ENCODE measurements at regions not wholly inside any gene's neighbourhood (a gene's known extent, or its start where the extent isn't known, plus 50 kb on each side); places are given as distances from the start of the nearest gene placed in this dataset.

- Histone ChIP-seq H3K4me3 (ENCODE audit: low read length in 2 of 2) (no peak overlapping the region), H3K27ac (ENCODE audit: low read depth in 1 of 2, low read length in 1 of 2) (no peak overlapping the region), H3K9me3 (ENCODE audit: control insufficient read depth in 2 of 2, insufficient read depth in 1 of 2, low read length in 1 of 2) (no peaks in the 10 kb centered on the region), H3K27me3 (ENCODE audit: control insufficient read depth in 2 of 2, insufficient read depth in 1 of 2, low read length in 1 of 2) (no peaks in the 10 kb centered on the region), H3K36me3 (ENCODE audit: control insufficient read depth in 2 of 2, insufficient read depth in 2 of 2, low read length in 1 of 2) (no peaks in the 10 kb centered on the region), H3K4me1 (ENCODE audit: control insufficient read depth in 2 of 2, insufficient read depth in 2 of 2, low read length in 2 of 2) (no peaks in the 10 kb centered on the region)
- WGBS = 67% methylated on average over 4 of the region's 4 CpGs
- DNase-seq (ENCODE audit: low read depth in 6 of 9, low spot score in 9 of 9) = no peak
Observed at GRCh38 chr21:24727803-24728440, 879.4 kb downstream of the MRPL39 start.

- peak in 1 of 9 donors; percentile 2 for DNase-seq (ENCODE audit: low read depth in 6 of 9, low spot score in 9 of 9)
- H3K9me3 ChIP-seq (ENCODE audit: control insufficient read depth in 2 of 2, insufficient read depth in 1 of 2, low read length in 1 of 2) = no peaks in the 10 kb centered on the region
- 77% methylated on average over 3 of the region's 3 CpGs for WGBS
Observed at GRCh38 chr21:24716281-24716918, 890.9 kb downstream of the MRPL39 start.

GRCh38 chr21:24714646-24715200, 892.6 kb downstream of the MRPL39 start:
- H3K27me3 ChIP-seq (ENCODE audit: control insufficient read depth in 2 of 2, insufficient read depth in 1 of 2, low read length in 1 of 2) = no peaks in the 10 kb centered on the region
- WGBS = 79% methylated on average over 2 of the region's 2 CpGs
- no peak for DNase-seq (ENCODE audit: low read depth in 6 of 9, low spot score in 9 of 9)
- no peaks in the 10 kb centered on the region for H3K9me3 ChIP-seq (ENCODE audit: control insufficient read depth in 2 of 2, insufficient read depth in 1 of 2, low read length in 1 of 2)
- H3K36me3 ChIP-seq (ENCODE audit: control insufficient read depth in 2 of 2, insufficient read depth in 2 of 2, low read length in 1 of 2) = no peaks in the 10 kb centered on the region
- no peaks in the 10 kb centered on the region for H3K4me1 ChIP-seq (ENCODE audit: control insufficient read depth in 2 of 2, insufficient read depth in 2 of 2, low read length in 2 of 2)
- H3K4me3 ChIP-seq (ENCODE audit: low read length in 2 of 2) = no peak overlapping the region
- no peak overlapping the region for H3K27ac ChIP-seq (ENCODE audit: low read depth in 1 of 2, low read length in 1 of 2)

More at GRCh38 chr21:24716281-24716918, 890.9 kb downstream of the MRPL39 start:
- Histone ChIP-seq H3K27ac (ENCODE audit: low read depth in 1 of 2, low read length in 1 of 2) (no peak overlapping the region), H3K4me1 (ENCODE audit: control insufficient read depth in 2 of 2, insufficient read depth in 2 of 2, low read length in 2 of 2) (no peaks in the 10 kb centered on the region), H3K4me3 (ENCODE audit: low read length in 2 of 2) (no peak overlapping the region), H3K27me3 (ENCODE audit: control insufficient read depth in 2 of 2, insufficient read depth in 1 of 2, low read length in 1 of 2) (no peaks in the 10 kb centered on the region), H3K36me3 (ENCODE audit: control insufficient read depth in 2 of 2, insufficient read depth in 2 of 2, low read length in 1 of 2) (no peaks in the 10 kb centered on the region)

GRCh38 chr21:24705201-24705600, 902.1 kb downstream of the MRPL39 start:
- DNase-seq (ENCODE audit: low read depth in 6 of 9, low spot score in 9 of 9) = no peak
- H3K9me3 ChIP-seq (ENCODE audit: control insufficient read depth in 2 of 2, insufficient read depth in 1 of 2, low read length in 1 of 2) = no peaks in the 10 kb centered on the region
- no peaks in the 10 kb centered on the region for H3K27me3 ChIP-seq (ENCODE audit: control insufficient read depth in 2 of 2, insufficient read depth in 1 of 2, low read length in 1 of 2)
- no peak overlapping the region for H3K27ac ChIP-seq (ENCODE audit: low read depth in 1 of 2, low read length in 1 of 2)
- H3K4me1 ChIP-seq (ENCODE audit: control insufficient read depth in 2 of 2, insufficient read depth in 2 of 2, low read length in 2 of 2) = no peaks in the 10 kb centered on the region
- WGBS = 67% methylated on average over 2 of the region's 2 CpGs
- no peaks in the 10 kb centered on the region for H3K36me3 ChIP-seq (ENCODE audit: control insufficient read depth in 2 of 2, insufficient read depth in 2 of 2, low read length in 1 of 2)
- H3K4me3 ChIP-seq (ENCODE audit: low read length in 2 of 2) = no peak overlapping the region

- Histone ChIP-seq H3K36me3 (ENCODE audit: control insufficient read depth in 2 of 2, insufficient read depth in 2 of 2, low read length in 1 of 2) (no peaks in the 10 kb centered on the region), H3K4me1 (ENCODE audit: control insufficient read depth in 2 of 2, insufficient read depth in 2 of 2, low read length in 2 of 2) (no peaks in the 10 kb centered on the region), H3K27ac (ENCODE audit: low read depth in 1 of 2, low read length in 1 of 2) (no peak overlapping the region), H3K27me3 (ENCODE audit: control insufficient read depth in 2 of 2, insufficient read depth in 1 of 2, low read length in 1 of 2) (no peaks in the 10 kb centered on the region), H3K9me3 (ENCODE audit: control insufficient read depth in 2 of 2, insufficient read depth in 1 of 2, low read length in 1 of 2) (no peaks in the 10 kb centered on the region), H3K4me3 (ENCODE audit: low read length in 2 of 2) (no peak overlapping the region)
- WGBS = 91% methylated on average over 2 of the region's 2 CpGs
- DNase-seq (ENCODE audit: low read depth in 6 of 9, low spot score in 9 of 9) = no peak
Observed at GRCh38 chr21:24693779-24694178, 913.5 kb downstream of the MRPL39 start.

GRCh38 chr21:24681456-24681855, 925.8 kb downstream of the MRPL39 start:
- 56% methylated on average over 2 of the region's 2 CpGs for WGBS
- H3K27ac ChIP-seq (ENCODE audit: low read depth in 1 of 2, low read length in 1 of 2) = no peak overlapping the region
- no peaks in the 10 kb centered on the region for H3K4me1 ChIP-seq (ENCODE audit: control insufficient read depth in 2 of 2, insufficient read depth in 2 of 2, low read length in 2 of 2)
- no peaks in the 10 kb centered on the region for H3K9me3 ChIP-seq (ENCODE audit: control insufficient read depth in 2 of 2, insufficient read depth in 1 of 2, low read length in 1 of 2)
- DNase-seq (ENCODE audit: low read depth in 6 of 9, low spot score in 9 of 9) = no peak
- no peak overlapping the region for H3K4me3 ChIP-seq (ENCODE audit: low read length in 2 of 2)
- no peaks in the 10 kb centered on the region for H3K36me3 ChIP-seq (ENCODE audit: control insufficient read depth in 2 of 2, insufficient read depth in 2 of 2, low read length in 1 of 2)
- no peaks in the 10 kb centered on the region for H3K27me3 ChIP-seq (ENCODE audit: control insufficient read depth in 2 of 2, insufficient read depth in 1 of 2, low read length in 1 of 2)

GRCh38 chr21:24671901-24672300, 935.4 kb downstream of the MRPL39 start:
- DNase-seq (ENCODE audit: low read depth in 6 of 9, low spot score in 9 of 9) = no peak
- peaks cover 0 to 8% of the 10 kb centered on the region in 2 donors for H3K9me3 ChIP-seq (ENCODE audit: control insufficient read depth in 2 of 2, insufficient read depth in 1 of 2, low read length in 1 of 2)
- no peaks in the 10 kb centered on the region for H3K36me3 ChIP-seq (ENCODE audit: control insufficient read depth in 2 of 2, insufficient read depth in 2 of 2, low read length in 1 of 2)
- no peaks in the 10 kb centered on the region for H3K27me3 ChIP-seq (ENCODE audit: control insufficient read depth in 2 of 2, insufficient read depth in 1 of 2, low read length in 1 of 2)
- H3K27ac ChIP-seq (ENCODE audit: low read depth in 1 of 2, low read length in 1 of 2) = no peak overlapping the region
- 77% methylated on average over 1 of the region's 1 CpG for WGBS
- no peaks in the 10 kb centered on the region for H3K4me1 ChIP-seq (ENCODE audit: control insufficient read depth in 2 of 2, insufficient read depth in 2 of 2, low read length in 2 of 2)
- H3K4me3 ChIP-seq (ENCODE audit: low read length in 2 of 2) = no peak overlapping the region

- no peaks in the 10 kb centered on the region for H3K27me3 ChIP-seq (ENCODE audit: control insufficient read depth in 2 of 2, insufficient read depth in 1 of 2, low read length in 1 of 2)
- no peak overlapping the region for H3K4me3 ChIP-seq (ENCODE audit: low read length in 2 of 2)
- no peak for DNase-seq (ENCODE audit: low read depth in 6 of 9, low spot score in 9 of 9)
- H3K9me3 ChIP-seq (ENCODE audit: control insufficient read depth in 2 of 2, insufficient read depth in 1 of 2, low read length in 1 of 2) = no peaks in the 10 kb centered on the region
- no peaks in the 10 kb centered on the region for H3K36me3 ChIP-seq (ENCODE audit: control insufficient read depth in 2 of 2, insufficient read depth in 2 of 2, low read length in 1 of 2)
- no peaks in the 10 kb centered on the region for H3K4me1 ChIP-seq (ENCODE audit: control insufficient read depth in 2 of 2, insufficient read depth in 2 of 2, low read length in 2 of 2)
- no peak overlapping the region for H3K27ac ChIP-seq (ENCODE audit: low read depth in 1 of 2, low read length in 1 of 2)
Observed at GRCh38 chr21:24658926-24659325, 948.4 kb downstream of the MRPL39 start.

- Histone ChIP-seq H3K9me3 (ENCODE audit: control insufficient read depth in 2 of 2, insufficient read depth in 1 of 2, low read length in 1 of 2) (peaks cover 0 to 5% of the 10 kb centered on the region in 2 donors), H3K36me3 (ENCODE audit: control insufficient read depth in 2 of 2, insufficient read depth in 2 of 2, low read length in 1 of 2) (no peaks in the 10 kb centered on the region), H3K4me1 (ENCODE audit: control insufficient read depth in 2 of 2, insufficient read depth in 2 of 2, low read length in 2 of 2) (no peaks in the 10 kb centered on the region), H3K4me3 (ENCODE audit: low read length in 2 of 2) (no peak overlapping the region), H3K27ac (ENCODE audit: low read depth in 1 of 2, low read length in 1 of 2) (no peak overlapping the region), H3K27me3 (ENCODE audit: control insufficient read depth in 2 of 2, insufficient read depth in 1 of 2, low read length in 1 of 2) (no peaks in the 10 kb centered on the region)
- 85% methylated on average over 1 of the region's 1 CpG for WGBS
- no peak for DNase-seq (ENCODE audit: low read depth in 6 of 9, low spot score in 9 of 9)
Observed at GRCh38 chr21:24658026-24658425, 949.3 kb downstream of the MRPL39 start.
